Gastrocnemius medialis (tissue), 4 donors: ENCODE measurements at regions not wholly inside any gene's neighbourhood (a gene's known extent, or its start where the extent isn't known, plus 50 kb on each side); places are given as distances from the start of the nearest gene placed in this dataset.

Experiments used
- CTCF ChIP-seq, 5 experiments: fragments of 450-650 bp in 3 of 5; fragments of 200-600 bp in 2 of 5; sonication (generic) in 2 of 5; IDR thresholded peaks in 4 of 5; conservative IDR thresholded peaks in 1 of 5; 1 replicate in 4 of 5; 2 replicates in 1 of 5; pipeline ENCODE4 v1.5.1; 2016 to 2019; ENCODE audit warnings: antibody characterized with exemption in 5 of 5, mild to moderate bottlenecking in 3 of 5, moderate library complexity in 3 of 5
- POLR2A ChIP-seq, 2 donors: fragments of 450-650 bp; IDR thresholded peaks; one replicate each; pipeline ENCODE4 v1.6.1; 2017; ENCODE audit warnings: antibody characterized with exemption in 2 of 2, mild to moderate bottlenecking in 2 of 2, moderate library complexity in 2 of 2

GRCh38 chr10:129364949-129365348 is 102.1 kb upstream of the MGMT start:
- TF ChIP-seq CTCF (IDR thresholded peaks at IDR 0.05 in 4 of 5, conservative IDR thresholded peaks at IDR 0.05 in 1 of 5) (no peak), POLR2A (IDR thresholded peaks at IDR 0.05) (no peak)
